Embryonic facial prominence (tissue), 1 donor: ENCODE measurements at regions not wholly inside any gene's neighbourhood (a gene's known extent, or its start where the extent isn't known, plus 50 kb on each side); places are given as distances from the start of the nearest gene placed in this dataset.
"Not testable (repeated sequence)": the region's sequence is repeated elsewhere in the genome, so short reads cannot be mapped to it uniquely, and the experiment has no call there.

Source experiments
- DNase-seq: peaks from one replicate; pipeline ENCODE4 v3.0.0-alpha.2; 2016; ENCODE audit errors: extremely low spot score

GRCh38 chr9:78905986-78906755, 609.2 kb downstream of the PSAT1 start:
- DNase-seq, result no peak

DNA sequence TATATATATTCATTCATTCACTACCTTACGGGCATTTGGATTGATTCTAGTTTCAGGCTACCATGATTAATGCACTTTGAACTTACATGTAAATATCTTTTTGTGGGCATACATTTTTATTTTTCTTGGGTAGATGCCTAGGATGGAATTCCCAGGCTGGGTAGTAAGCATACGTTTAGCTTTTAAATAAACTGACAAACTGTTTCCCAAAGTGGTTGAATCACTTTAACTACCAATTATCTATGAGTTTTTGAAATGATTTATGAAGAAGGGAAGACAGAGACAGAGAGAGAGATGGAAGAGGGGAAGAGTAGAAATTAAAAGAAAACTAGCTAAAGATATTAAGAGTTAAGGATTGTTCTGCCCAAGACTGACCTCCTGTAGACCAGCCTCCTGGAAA, 612.6 kb downstream of the PSAT1 start:
- no peak for DNase-seq

GRCh38 chr9:78916884-78917283, 620.0 kb downstream of the PSAT1 start:
- not testable (repeated sequence) for DNase-seq

DNA sequence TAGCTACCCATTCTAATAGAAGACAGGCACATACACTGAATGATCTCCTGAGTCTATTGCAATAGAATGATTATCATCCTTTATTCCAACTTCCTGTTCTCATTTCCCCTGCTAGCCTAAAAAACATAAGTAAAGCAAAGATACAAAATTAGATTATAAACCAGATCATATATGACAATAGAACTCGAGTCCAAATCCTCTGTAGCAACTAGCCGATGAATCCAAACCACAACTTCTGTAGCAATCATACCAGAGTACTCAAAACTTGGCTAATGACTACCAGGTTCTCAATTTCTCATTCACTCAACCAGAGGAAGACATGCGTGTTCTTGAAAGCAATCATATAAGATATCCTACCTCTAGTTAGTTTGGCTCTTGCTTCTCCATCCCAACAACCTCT, 622.1 kb downstream of the PSAT1 start:
- no peak for DNase-seq

- DNase-seq, result no peak
Observed at GRCh38 chr9:78919701-78920100, 622.8 kb downstream of the PSAT1 start.

- no peak for DNase-seq
Observed at GRCh38 chr9:78921341-78921740, 624.4 kb downstream of the PSAT1 start.

DNA sequence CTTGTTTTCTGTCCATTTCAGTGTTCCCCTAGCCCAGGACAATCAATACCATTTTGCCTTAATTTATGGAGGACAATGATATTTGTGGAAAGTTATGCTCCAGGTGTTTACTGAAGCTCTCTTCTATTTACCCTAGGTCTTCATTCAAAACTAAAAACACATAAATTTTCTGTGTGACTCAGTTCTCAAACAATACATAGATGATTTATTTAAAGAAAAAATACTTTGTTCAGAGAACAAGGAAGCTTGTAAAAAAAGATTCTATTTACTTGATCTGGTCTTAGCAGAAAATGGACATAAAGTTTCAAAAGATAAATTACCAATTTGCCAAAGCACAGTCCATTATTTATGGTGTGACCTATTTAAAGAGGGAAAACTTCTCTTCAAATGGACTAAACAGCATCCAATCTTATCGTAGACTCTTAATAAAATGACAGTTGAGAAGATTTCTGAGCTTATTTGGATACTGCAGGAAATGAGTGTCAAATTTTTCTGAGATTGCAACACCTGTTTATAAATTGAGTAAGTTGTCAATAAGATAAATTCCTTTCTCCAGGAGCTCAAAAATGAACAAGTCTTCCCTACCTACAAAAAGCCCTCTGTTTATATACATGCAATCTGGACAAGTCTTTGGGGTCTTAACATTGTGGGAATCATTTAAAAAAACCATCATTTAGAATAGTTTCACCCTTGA, 627.2 kb downstream of the PSAT1 start:
- no peak for DNase-seq

DNA sequence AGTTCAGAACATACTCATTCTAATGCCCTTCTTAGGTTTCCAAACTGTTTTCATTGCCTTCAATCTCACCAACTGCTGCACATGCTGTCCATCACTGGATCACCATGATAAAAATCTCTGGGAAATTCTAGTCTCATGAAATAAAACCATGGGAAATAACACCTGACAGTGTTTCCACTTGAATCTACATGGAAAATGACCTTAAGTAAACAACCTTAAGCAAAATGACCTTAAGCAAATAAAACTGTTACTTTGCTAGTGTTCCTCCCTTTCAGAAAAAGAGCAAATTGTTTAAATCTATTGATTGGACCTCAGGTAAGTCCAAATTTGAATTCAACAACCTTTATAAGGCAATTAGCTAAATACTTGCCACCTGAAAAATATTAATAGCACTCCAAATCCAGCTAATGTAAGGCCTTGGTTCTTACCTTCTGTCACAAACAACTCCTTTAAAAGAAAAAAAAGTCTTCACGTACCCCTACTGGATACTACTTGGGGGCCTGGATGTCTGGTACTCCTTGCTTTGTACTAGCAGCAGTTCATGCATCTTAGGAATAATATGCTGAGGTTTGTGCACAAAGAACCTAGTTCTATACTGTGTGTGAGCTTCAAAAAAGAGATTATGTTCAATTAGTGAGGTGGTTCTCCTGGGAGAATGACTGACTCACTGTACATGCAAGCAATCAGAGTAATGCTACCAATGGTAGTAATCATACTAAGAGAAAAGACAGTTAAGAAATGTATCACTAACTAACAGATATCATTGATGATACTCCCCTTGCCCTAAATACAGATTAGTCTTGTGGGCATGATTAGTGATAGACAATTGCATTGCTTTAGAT, 630.4 kb downstream of the PSAT1 start:
- no peak for DNase-seq

DNA sequence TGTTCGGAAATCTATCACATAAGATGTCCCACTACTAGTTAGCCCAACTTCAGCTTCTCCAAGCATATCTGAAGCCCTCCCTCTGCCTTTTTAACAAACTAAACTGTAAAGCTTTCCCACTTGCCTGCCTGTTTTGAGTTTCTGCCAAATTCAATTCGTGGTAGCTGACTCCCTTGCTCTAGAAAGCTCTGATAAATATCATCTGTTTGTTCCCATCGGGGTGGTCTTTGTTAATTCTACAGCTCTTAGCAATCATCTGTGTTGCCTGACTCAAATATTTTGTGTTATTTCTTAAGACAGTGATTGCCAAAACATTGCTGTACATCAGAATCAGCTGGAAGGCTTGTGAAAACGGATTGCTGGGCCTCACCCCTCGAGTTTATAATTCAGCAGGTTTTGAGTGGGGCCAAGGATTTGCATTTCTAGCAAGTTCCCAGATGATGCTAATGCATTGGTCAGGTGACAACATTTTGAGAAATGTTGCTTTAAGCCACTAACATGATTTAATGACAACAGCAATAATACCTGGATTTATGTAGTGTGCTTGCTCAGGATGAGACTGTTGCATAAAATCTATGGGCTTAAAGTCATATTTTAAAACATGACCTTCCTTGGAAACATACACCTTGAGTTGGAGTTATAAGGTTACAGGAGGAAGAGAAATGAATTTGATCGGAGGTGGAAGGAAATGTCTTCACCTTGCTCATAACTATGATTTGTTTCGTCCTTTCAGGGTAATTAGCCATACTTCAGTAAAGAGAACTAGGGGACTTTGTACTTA, 631.9 kb downstream of the PSAT1 start:
- no peak for DNase-seq

GRCh38 chr9:78930281-78930680, 633.4 kb downstream of the PSAT1 start:
- no peak for DNase-seq

- DNase-seq, result no peak
Observed at GRCh38 chr9:78932849-78933627, 636.1 kb downstream of the PSAT1 start.

DNA sequence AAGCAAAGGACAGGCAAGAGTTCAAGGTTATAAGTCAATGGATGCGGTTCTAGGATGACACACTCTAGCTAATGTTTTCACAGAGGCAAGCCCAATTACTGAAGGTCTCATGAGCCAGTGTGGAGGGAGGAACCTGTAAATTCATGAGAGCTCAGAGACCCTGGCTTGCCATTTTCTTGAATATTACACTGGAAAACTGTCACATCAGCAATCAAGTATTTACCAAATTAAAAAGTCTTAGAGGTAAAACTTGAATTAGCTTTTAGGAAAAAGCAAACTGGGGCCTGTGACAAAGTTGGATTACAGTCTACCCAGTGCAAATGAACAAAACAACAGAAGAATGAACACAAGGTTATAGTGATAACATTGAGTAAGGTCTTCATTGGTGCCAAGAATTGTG, 636.9 kb upstream of the TLE4 start:
- DNase-seq, result no peak

DNA sequence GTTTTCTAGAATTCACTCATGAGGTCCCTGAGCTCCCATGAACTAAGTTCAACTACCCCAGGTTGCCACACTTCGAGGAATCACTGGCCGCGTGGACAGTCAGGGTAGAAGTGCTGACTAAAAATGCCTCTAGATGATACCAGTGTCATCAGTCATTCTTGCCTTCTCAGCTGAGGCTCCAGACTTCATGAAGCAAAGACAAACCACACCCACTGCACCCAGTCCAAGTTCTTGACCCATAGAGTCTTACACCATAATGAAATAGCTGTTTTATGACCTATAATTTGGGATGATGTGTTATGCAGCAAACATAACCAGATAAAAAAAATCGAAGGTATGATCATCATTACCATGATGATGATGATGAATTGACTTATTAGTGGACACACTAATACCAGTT, 632.9 kb upstream of the TLE4 start:
- no peak for DNase-seq

DNA sequence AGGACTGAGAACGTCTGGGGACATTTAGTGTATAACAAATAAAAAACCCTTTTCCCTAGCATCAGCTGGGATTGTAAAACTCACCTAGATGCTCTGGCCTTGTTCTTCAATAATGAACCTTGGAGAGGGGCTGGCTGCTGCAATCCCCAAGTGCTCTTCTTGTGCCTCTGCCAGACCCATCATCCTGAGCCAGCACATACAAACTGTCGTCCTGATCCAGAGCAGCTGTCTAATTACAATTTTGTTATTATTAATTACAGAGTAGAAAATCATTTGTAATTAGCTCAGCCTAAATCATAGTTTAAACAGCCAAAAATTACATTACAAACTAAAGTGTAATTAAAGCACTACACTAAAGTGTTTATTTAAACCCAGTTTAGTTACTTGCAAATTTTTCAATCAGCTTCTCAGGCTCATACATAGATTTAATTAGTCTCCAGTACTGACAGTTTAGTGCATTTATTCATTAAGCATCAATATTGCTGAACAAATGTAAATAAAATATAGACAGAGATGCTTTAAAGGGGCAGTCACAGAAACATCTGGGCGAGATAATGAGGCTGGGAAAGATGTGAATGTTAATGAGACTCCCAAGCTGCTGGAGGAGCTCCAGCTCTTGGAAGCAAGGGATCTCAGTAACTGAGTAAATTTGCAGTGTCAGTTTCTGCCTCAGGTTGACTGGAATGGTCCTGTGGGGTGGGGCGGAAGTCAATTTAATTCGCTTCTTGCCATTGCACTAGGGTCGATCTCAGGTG, 632.3 kb upstream of the TLE4 start:
- DNase-seq, result no peak

DNA sequence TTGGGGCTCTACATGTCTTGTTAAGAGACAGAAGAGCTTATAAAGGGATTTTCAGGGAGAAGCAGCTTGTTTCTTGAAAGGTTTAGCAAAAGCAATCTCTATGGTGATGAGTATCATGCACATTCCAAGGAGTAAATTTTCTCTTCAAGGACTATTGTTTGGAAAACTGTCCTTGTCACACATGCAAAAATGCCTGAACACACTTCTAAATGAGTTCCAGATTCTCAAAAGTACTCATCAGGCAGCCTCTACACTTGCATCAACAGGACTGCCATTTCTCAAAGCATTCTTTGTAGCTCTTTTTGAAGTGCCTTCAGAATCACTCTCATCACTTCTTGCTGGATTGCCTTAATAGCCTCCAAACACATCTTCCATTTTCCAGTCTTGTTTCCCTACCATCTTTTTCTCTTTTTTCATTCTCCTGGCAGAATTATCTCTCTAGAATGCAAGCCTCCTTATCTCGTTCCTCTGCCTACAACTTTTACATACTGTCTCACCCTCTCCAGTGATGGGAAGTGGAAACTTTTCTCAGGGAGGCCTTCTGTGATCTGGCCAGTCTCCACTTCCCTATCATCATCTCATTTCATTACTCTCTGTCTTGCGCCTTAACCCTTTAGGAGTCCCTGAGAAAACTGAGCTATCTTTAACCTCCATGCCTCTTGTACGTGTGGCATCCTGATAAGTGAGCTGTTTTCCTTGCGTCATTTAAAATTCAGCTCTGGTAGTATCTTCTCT, 631.5 kb upstream of the TLE4 start:
- DNase-seq, result no peak

- no peak for DNase-seq
Observed at GRCh38 chr9:78954286-78954685, 617.5 kb upstream of the TLE4 start.

GRCh38 chr9:78958892-78959291, 612.9 kb upstream of the TLE4 start:
- DNase-seq, result no peak

GRCh38 chr9:78962156-78962555, 609.6 kb upstream of the TLE4 start:
- no peak for DNase-seq

DNA sequence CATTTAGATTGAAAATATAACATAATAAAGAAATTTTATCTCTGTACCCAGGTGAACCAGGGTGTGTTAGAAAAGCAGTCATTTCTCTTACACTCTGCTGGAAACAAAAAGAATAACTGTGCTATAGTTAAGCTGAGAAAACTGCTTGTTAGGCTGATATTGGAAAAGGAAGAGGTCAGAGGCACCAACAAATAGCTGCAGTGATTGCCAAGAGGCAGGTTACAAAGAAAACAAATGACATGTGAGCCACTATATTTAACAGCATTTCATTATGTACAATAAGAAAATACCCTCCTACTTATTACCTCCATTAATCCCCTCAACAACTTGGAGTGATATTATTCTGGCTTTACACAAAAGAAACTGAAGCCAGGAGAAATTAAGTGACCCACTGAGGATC, 607.9 kb upstream of the TLE4 start:
- DNase-seq, result no peak
